ENCODE measurements at regions not wholly inside any gene's neighbourhood (a gene's known extent, or its start where the extent isn't known, plus 50 kb on each side); places are given as distances from the start of the nearest gene placed in this dataset.

- no peak for DNase-seq
These were observed 52.1 kb upstream of the PPFIA2 start for GRCh38 chr12:81811061-81811777.

- DNase-seq: no peak
These were observed 50.9 kb upstream of the PPFIA2 start for GRCh38 chr12:81809829-81810595.

GRCh38 chr12:81809113-81809777 lies 50.1 kb upstream of the PPFIA2 start:
- DNase-seq: no peak

All from right lung (tissue), 2 donors.